ENCODE measurements at regions not wholly inside any gene's neighbourhood (a gene's known extent, or its start where the extent isn't known, plus 50 kb on each side); places are given as distances from the start of the nearest gene placed in this dataset.

- TF ChIP-seq ZFX (IDR thresholded peaks at IDR 0.05; ENCODE audit: borderline replicate concordance) (no peak), CTCF (IDR thresholded peaks at IDR 0.05) (peak; percentile 59)
Measured at GRCh38 chr14:30443368-30444007, 115.5 kb upstream of the G2E3 start.

GRCh38 chr14:30444451-30444850 lies 114.5 kb upstream of the G2E3 start:
- TF ChIP-seq CTCF (IDR thresholded peaks at IDR 0.05) (no peak), ZFX (IDR thresholded peaks at IDR 0.05; ENCODE audit: borderline replicate concordance) (no peak)
- H3K27ac ChIP-seq = no peak overlapping the region

More at GRCh38 chr14:30443368-30444007, 115.5 kb upstream of the G2E3 start:
- no peak overlapping the region for H3K27ac ChIP-seq

- H3K27ac ChIP-seq = no peak overlapping the region
- no peak for TF ChIP-seq ZFX (IDR thresholded peaks at IDR 0.05; ENCODE audit: borderline replicate concordance)
- TF ChIP-seq CTCF (IDR thresholded peaks at IDR 0.05) = no peak
Measured at GRCh38 chr14:30445011-30445793, 113.8 kb upstream of the G2E3 start.

GRCh38 chr14:30445852-30446251 lies 113.1 kb upstream of the G2E3 start:
- no peak for TF ChIP-seq CTCF (IDR thresholded peaks at IDR 0.05)
- no peak for TF ChIP-seq ZFX (IDR thresholded peaks at IDR 0.05; ENCODE audit: borderline replicate concordance)
- H3K27ac ChIP-seq = no peak overlapping the region

GRCh38 chr14:30450631-30451545 lies 108.1 kb upstream of the G2E3 start:
- no peak overlapping the region for H3K27ac ChIP-seq
- no peak for TF ChIP-seq CTCF (IDR thresholded peaks at IDR 0.05)
- TF ChIP-seq ZFX (IDR thresholded peaks at IDR 0.05; ENCODE audit: borderline replicate concordance) = no peak

- TF ChIP-seq ZFX (IDR thresholded peaks at IDR 0.05; ENCODE audit: borderline replicate concordance) (no peak), CTCF (IDR thresholded peaks at IDR 0.05) (no peak)
- H3K27ac ChIP-seq = no peak overlapping the region
Measured at GRCh38 chr14:30456296-30456695, 102.7 kb upstream of the G2E3 start.
